Neural progenitor cell (in vitro differentiated cells): ENCODE measurements at regions not wholly inside any gene's neighbourhood (a gene's known extent, or its start where the extent isn't known, plus 50 kb on each side); places are given as distances from the start of the nearest gene placed in this dataset.

Experiments used
- DNase-seq: peaks from one replicate; pipeline ENCODE4 v3.0.0-alpha.2; 2016; ENCODE audit warnings: low spot score
- H2AFZ ChIP-seq: fragments of 200-600 bp; sonication (generic); replicated peaks from 2 replicates; pipeline ENCODE4 v1.6.1; 2016; ENCODE audit warnings: antibody characterized with exemption
- H3F3A ChIP-seq: fragments of 200-600 bp; sonication (generic); 2 replicates; pipeline ENCODE4 v1.6.1; 2016; ENCODE audit warnings: antibody characterized with exemption, low read depth
- H3K27ac ChIP-seq: fragments of 200-600 bp; sonication (generic); 2 replicates; pipeline ENCODE4 v1.5.1; 2016; ENCODE audit warnings: mild to moderate bottlenecking
- H3K27me3 ChIP-seq: fragments of 200-600 bp; sonication (generic); 2 replicates; pipeline ENCODE4 v1.6.1; 2016; ENCODE audit warnings: mild to moderate bottlenecking, moderate library complexity
- H3K36me3 ChIP-seq: fragments of 200-600 bp; sonication (generic); 2 replicates; pipeline ENCODE4 v1.5.1; 2016
- H3K4me1 ChIP-seq: fragments of 200-600 bp; sonication (generic); 2 replicates; pipeline ENCODE4 v1.6.1; 2016; ENCODE audit warnings: mixed run types
- H3K4me2 ChIP-seq: fragments of 200-600 bp; sonication (generic); 2 replicates; pipeline ENCODE4 v1.6.1; 2016
- H3K4me3 ChIP-seq: fragments of 200-600 bp; sonication (generic); 2 replicates; pipeline ENCODE4 v1.5.1; 2016
- H3K79me2 ChIP-seq: fragments of 200-600 bp; sonication (generic); 2 replicates; pipeline ENCODE4 v1.6.1; 2016; ENCODE audit warnings: low read depth
- H3K9ac ChIP-seq: fragments of 200-600 bp; sonication (generic); 2 replicates; pipeline ENCODE4 v1.6.1; 2016
- H3K9me3 ChIP-seq: fragments of 200-600 bp; sonication (generic); 2 replicates; pipeline ENCODE4 v1.5.1; 2016; ENCODE audit warnings: low read depth
- H4K20me1 ChIP-seq: fragments of 200-600 bp; sonication (generic); 2 replicates; pipeline ENCODE4 v1.6.1; 2016; ENCODE audit warnings: low read depth
- H3K27ac Mint-ChIP-seq: 3 replicates; pipeline ENCODE4 v1.8.0; 2021; ENCODE audit warnings: mixed read lengths
- H3K27me3 Mint-ChIP-seq: 2 replicates; pipeline ENCODE4 v1.8.0; 2022; ENCODE audit warnings: low read depth, mild to moderate bottlenecking, inconsistent platforms, moderate library complexity, mixed read lengths; ENCODE audit not compliant: insufficient read depth
- H3K36me3 Mint-ChIP-seq: 3 replicates; pipeline ENCODE4 v1.8.0; 2021; ENCODE audit warnings: mixed read lengths
- H3K4me1 Mint-ChIP-seq: 3 replicates; pipeline ENCODE4 v1.8.0; 2021; ENCODE audit warnings: mixed read lengths
- H3K4me3 Mint-ChIP-seq: 3 replicates; pipeline ENCODE4 v1.8.0; 2021; ENCODE audit warnings: mild to moderate bottlenecking, moderate library complexity, mixed read lengths
- H3K9me3 Mint-ChIP-seq: 3 replicates; pipeline ENCODE4 v1.8.0; 2020; ENCODE audit warnings: mixed read lengths
- CTCF ChIP-seq: fragments of 200-600 bp; sonication (generic); IDR thresholded peaks from 2 replicates; pipeline ENCODE4 v1.5.1; 2017; ENCODE audit warnings: antibody characterized with exemption, mild to moderate bottlenecking
- EZH2 ChIP-seq: fragments of 200-600 bp; sonication (generic); IDR thresholded peaks from 2 replicates; pipeline ENCODE4 v1.6.1; 2017; ENCODE audit warnings: antibody characterized with exemption, mild to moderate bottlenecking, moderate library complexity
- EZH2phosphoT487 ChIP-seq: fragments of 200-600 bp; sonication (generic); IDR thresholded peaks from 2 replicates; pipeline ENCODE4 v1.6.1; 2017; ENCODE audit warnings: antibody characterized with exemption

- Histone ChIP-seq H3K79me2 (no peaks in the 10 kb centered on the region), H3F3A (no peaks in the 10 kb centered on the region), H3K27me3 (no peaks in the 10 kb centered on the region), H3K9me3 (no peaks in the 10 kb centered on the region), H3K4me2 (no peak overlapping the region), H3K36me3 (no peaks in the 10 kb centered on the region), H3K4me1 (no peaks in the 10 kb centered on the region), H2AFZ (no peak overlapping the region), H4K20me1 (no peaks in the 10 kb centered on the region), H3K9ac (no peak overlapping the region), H3K27ac (no peak overlapping the region), H3K4me3 (no peak overlapping the region)
- TF ChIP-seq EZH2: no peak
- no peak for TF ChIP-seq CTCF
- TF ChIP-seq EZH2phosphoT487: no peak
- Mint-ChIP-seq H3K36me3 (no peaks in the 10 kb centered on the region), H3K4me1 (no peaks in the 10 kb centered on the region), H3K27ac (no peak overlapping the region), H3K9me3 (no peaks in the 10 kb centered on the region), H3K27me3 (no peaks in the 10 kb centered on the region), H3K4me3 (no peak overlapping the region)
- DNase-seq: no peak
Measured at GRCh38 chr1:200267458-200267857, 142.4 kb downstream of the ZNF281 start.

- H3K36me3 ChIP-seq: no peaks in the 10 kb centered on the region
- Mint-ChIP-seq H3K27me3 (no peaks in the 10 kb centered on the region), H3K4me1 (no peaks in the 10 kb centered on the region), H3K9me3 (peaks cover 2% of the 10 kb centered on the region), H3K27ac (no peak overlapping the region), H3K4me3 (no peak overlapping the region), H3K36me3 (no peaks in the 10 kb centered on the region)
- TF ChIP-seq EZH2phosphoT487 (no peak), EZH2 (no peak), CTCF (no peak)
- H3K27me3 ChIP-seq: no peaks in the 10 kb centered on the region
- no peaks in the 10 kb centered on the region for H3F3A ChIP-seq
- no peaks in the 10 kb centered on the region for H3K9me3 ChIP-seq
- no peaks in the 10 kb centered on the region for H3K79me2 ChIP-seq
- H3K4me2 ChIP-seq: no peak overlapping the region
- no peak for DNase-seq
- H3K9ac ChIP-seq: no peak overlapping the region
- H3K4me1 ChIP-seq: no peaks in the 10 kb centered on the region
- no peak overlapping the region for H2AFZ ChIP-seq
- H3K4me3 ChIP-seq: no peak overlapping the region
- no peaks in the 10 kb centered on the region for H4K20me1 ChIP-seq
- no peak overlapping the region for H3K27ac ChIP-seq
Measured at GRCh38 chr1:200266871-200267270, 143.0 kb downstream of the ZNF281 start.

- no peaks in the 10 kb centered on the region for H3K9me3 ChIP-seq
- Mint-ChIP-seq H3K27me3 (no peaks in the 10 kb centered on the region), H3K27ac (no peak overlapping the region), H3K4me3 (no peak overlapping the region), H3K36me3 (no peaks in the 10 kb centered on the region), H3K4me1 (no peaks in the 10 kb centered on the region), H3K9me3 (peaks cover 2% of the 10 kb centered on the region)
- H3K4me1 ChIP-seq: no peaks in the 10 kb centered on the region
- H3K9ac ChIP-seq: no peak overlapping the region
- H3F3A ChIP-seq: no peaks in the 10 kb centered on the region
- no peak overlapping the region for H3K4me3 ChIP-seq
- no peaks in the 10 kb centered on the region for H4K20me1 ChIP-seq
- no peak overlapping the region for H2AFZ ChIP-seq
- H3K27me3 ChIP-seq: no peaks in the 10 kb centered on the region
- TF ChIP-seq CTCF: no peak
- no peak for TF ChIP-seq EZH2phosphoT487
- no peak for TF ChIP-seq EZH2
- DNase-seq: no peak
- H3K27ac ChIP-seq: no peak overlapping the region
- H3K79me2 ChIP-seq: no peaks in the 10 kb centered on the region
- no peak overlapping the region for H3K4me2 ChIP-seq
- H3K36me3 ChIP-seq: no peaks in the 10 kb centered on the region
Measured at GRCh38 chr1:200265881-200266280, 144.0 kb downstream of the ZNF281 start.

- H3K36me3 Mint-ChIP-seq: no peaks in the 10 kb centered on the region
- H3F3A ChIP-seq: no peaks in the 10 kb centered on the region
- H3K9me3 ChIP-seq: no peaks in the 10 kb centered on the region
- H3K27me3 ChIP-seq: no peaks in the 10 kb centered on the region
- no peak overlapping the region for H3K4me3 ChIP-seq
- DNase-seq: no peak
- no peak overlapping the region for H3K4me3 Mint-ChIP-seq
- TF ChIP-seq EZH2phosphoT487: no peak
- no peak for TF ChIP-seq EZH2
- TF ChIP-seq CTCF: no peak
- no peak overlapping the region for H2AFZ ChIP-seq
- H3K27ac ChIP-seq: no peak overlapping the region
- no peak overlapping the region for H3K4me2 ChIP-seq
- no peaks in the 10 kb centered on the region for H3K4me1 ChIP-seq
- H3K27me3 Mint-ChIP-seq: no peaks in the 10 kb centered on the region
- H3K27ac Mint-ChIP-seq: no peak overlapping the region
- peaks cover 2% of the 10 kb centered on the region for H3K9me3 Mint-ChIP-seq
- no peaks in the 10 kb centered on the region for H3K79me2 ChIP-seq
- H3K36me3 ChIP-seq: no peaks in the 10 kb centered on the region
- no peaks in the 10 kb centered on the region for H4K20me1 ChIP-seq
- no peaks in the 10 kb centered on the region for H3K4me1 Mint-ChIP-seq
- H3K9ac ChIP-seq: no peak overlapping the region
Measured at GRCh38 chr1:200265104-200265503, 144.7 kb downstream of the ZNF281 start.
